ENCODE measurements at regions not wholly inside any gene's neighbourhood (a gene's known extent, or its start where the extent isn't known, plus 50 kb on each side); places are given as distances from the start of the nearest gene placed in this dataset.

DNA sequence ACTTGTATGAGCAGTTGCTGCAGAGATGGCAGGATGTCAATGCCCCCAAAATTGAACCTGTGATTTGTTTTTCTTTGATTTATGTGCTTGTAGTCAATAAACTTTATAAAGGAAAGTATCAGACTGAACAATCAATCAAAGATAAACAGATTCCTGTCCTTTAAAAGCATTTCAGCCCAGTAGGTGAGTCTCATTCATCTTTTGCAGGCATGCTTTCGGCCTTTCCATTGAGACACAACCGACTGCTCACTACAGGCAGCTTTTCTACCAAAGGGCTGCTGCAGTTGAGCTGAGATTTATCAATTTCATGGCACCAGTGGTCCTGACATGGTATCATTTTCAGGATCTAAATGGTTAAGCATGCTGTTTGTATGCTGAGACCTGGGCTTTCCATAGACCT, 513.6 kb upstream of the PTBP2 start:
- no peaks in the 10 kb centered on the region for H3K36me3 Mint-ChIP-seq (ENCODE audit: insufficient read depth, unreplicated experiment)
- DNase-seq: no peak
- intact Hi-C loops (cut with micrococcal nuclease; ENCODE audit: unreplicated experiment): no loop called here
- CTCF ChIA-PET: no interaction called here
- TF ChIP-seq, protein P1, sequence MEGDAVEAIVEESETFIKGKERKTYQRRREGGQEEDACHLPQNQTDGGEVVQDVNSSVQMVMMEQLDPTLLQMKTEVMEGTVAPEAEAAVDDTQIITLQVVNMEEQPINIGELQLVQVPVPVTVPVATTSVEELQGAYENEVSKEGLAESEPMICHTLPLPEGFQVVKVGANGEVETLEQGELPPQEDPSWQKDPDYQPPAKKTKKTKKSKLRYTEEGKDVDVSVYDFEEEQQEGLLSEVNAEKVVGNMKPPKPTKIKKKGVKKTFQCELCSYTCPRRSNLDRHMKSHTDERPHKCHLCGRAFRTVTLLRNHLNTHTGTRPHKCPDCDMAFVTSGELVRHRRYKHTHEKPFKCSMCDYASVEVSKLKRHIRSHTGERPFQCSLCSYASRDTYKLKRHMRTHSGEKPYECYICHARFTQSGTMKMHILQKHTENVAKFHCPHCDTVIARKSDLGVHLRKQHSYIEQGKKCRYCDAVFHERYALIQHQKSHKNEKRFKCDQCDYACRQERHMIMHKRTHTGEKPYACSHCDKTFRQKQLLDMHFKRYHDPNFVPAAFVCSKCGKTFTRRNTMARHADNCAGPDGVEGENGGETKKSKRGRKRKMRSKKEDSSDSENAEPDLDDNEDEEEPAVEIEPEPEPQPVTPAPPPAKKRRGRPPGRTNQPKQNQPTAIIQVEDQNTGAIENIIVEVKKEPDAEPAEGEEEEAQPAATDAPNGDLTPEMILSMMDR (IDR thresholded peaks at IDR 0.05; ENCODE audit: unreplicated experiment): no peak
- H3K9me3 Mint-ChIP-seq (ENCODE audit: low read depth, unreplicated experiment): no peaks in the 10 kb centered on the region
- no peak overlapping the region for H3K27ac Mint-ChIP-seq (ENCODE audit: unreplicated experiment)
- H3K27me3 Mint-ChIP-seq (ENCODE audit: unreplicated experiment): no peaks in the 10 kb centered on the region
- no peak overlapping the region for H3K4me3 Mint-ChIP-seq (ENCODE audit: low read depth, unreplicated experiment)
- H3K4me1 Mint-ChIP-seq (ENCODE audit: low read depth, unreplicated experiment): no peaks in the 10 kb centered on the region
- no TSS peak for BruUV-seq (replicated peaks)

- no peaks in the 10 kb centered on the region for H3K36me3 Mint-ChIP-seq (ENCODE audit: insufficient read depth, unreplicated experiment)
- H3K9me3 Mint-ChIP-seq (ENCODE audit: low read depth, unreplicated experiment): no peaks in the 10 kb centered on the region
- no peak overlapping the region for H3K27ac Mint-ChIP-seq (ENCODE audit: unreplicated experiment)
- intact Hi-C loops (cut with micrococcal nuclease; ENCODE audit: unreplicated experiment): no loop called here
- H3K4me1 Mint-ChIP-seq (ENCODE audit: low read depth, unreplicated experiment): no peaks in the 10 kb centered on the region
- no peaks in the 10 kb centered on the region for H3K27me3 Mint-ChIP-seq (ENCODE audit: unreplicated experiment)
- no peak overlapping the region for H3K4me3 Mint-ChIP-seq (ENCODE audit: low read depth, unreplicated experiment)
- CTCF ChIA-PET: no interaction called here
- DNase-seq: no peak
- TF ChIP-seq, protein P1 (IDR thresholded peaks at IDR 0.05; ENCODE audit: unreplicated experiment): no peak
- no TSS peak for BruUV-seq (replicated peaks)
These were observed 513.2 kb upstream of the PTBP2 start for GRCh38 chr1:96208428-96208827.

DNA sequence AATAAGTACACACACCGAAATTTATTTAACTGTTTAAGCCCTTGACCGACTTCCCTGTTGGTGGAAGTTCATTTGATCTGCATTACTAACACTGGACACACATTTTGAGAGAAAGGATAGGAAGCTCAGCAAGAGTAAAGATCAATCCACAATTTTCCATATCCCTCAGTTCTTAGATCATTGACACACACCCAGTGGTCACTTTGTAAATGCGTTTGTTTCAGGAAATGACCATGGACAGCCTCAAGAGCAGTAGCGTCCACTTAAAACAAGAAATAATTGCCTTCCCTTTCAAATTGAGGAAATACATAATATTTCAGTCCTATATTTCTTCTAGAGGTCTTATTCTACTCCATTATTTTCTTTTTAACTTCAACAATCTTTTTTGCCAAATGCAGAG, 511.5 kb upstream of the PTBP2 start:
- CTCF ChIA-PET: no interaction called here
- intact Hi-C loops (cut with micrococcal nuclease; ENCODE audit: unreplicated experiment): no loop called here
- no peak for DNase-seq
- H3K4me3 Mint-ChIP-seq (ENCODE audit: low read depth, unreplicated experiment): no peak overlapping the region
- no peaks in the 10 kb centered on the region for H3K27me3 Mint-ChIP-seq (ENCODE audit: unreplicated experiment)
- BruUV-seq (replicated peaks): no TSS peak
- TF ChIP-seq, protein P1 (IDR thresholded peaks at IDR 0.05; ENCODE audit: unreplicated experiment): no peak
- no peaks in the 10 kb centered on the region for H3K9me3 Mint-ChIP-seq (ENCODE audit: low read depth, unreplicated experiment)
- no peaks in the 10 kb centered on the region for H3K36me3 Mint-ChIP-seq (ENCODE audit: insufficient read depth, unreplicated experiment)
- H3K27ac Mint-ChIP-seq (ENCODE audit: unreplicated experiment): no peak overlapping the region
- H3K4me1 Mint-ChIP-seq (ENCODE audit: low read depth, unreplicated experiment): no peaks in the 10 kb centered on the region

DNA sequence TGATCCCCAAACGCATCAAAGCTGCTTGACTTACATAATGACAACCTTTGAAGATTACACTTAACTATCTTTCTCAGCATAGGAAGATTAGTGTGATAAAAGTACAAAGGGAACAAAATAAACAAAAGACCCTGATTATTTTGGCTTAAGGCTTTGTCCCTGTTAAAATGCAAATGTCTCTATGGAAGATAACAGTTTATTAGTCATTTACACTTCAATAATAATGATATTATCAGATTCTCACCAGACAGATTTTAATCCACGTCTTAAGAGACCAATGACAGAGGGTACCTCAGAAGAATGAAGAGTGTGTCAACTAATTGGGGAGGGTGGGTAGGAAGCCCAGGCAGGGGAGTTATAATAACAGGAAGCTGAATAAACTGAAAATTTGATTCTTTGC, 510.4 kb upstream of the PTBP2 start:
- Mint-ChIP-seq H3K27ac (ENCODE audit: unreplicated experiment) (no peak overlapping the region), H3K4me1 (ENCODE audit: low read depth, unreplicated experiment) (no peaks in the 10 kb centered on the region), H3K9me3 (ENCODE audit: low read depth, unreplicated experiment) (peaks cover 3% of the 10 kb centered on the region), H3K36me3 (ENCODE audit: insufficient read depth, unreplicated experiment) (no peaks in the 10 kb centered on the region), H3K4me3 (ENCODE audit: low read depth, unreplicated experiment) (no peak overlapping the region), H3K27me3 (ENCODE audit: unreplicated experiment) (no peaks in the 10 kb centered on the region)
- TF ChIP-seq, protein P1 (IDR thresholded peaks at IDR 0.05; ENCODE audit: unreplicated experiment): no peak
- no peak for DNase-seq
- intact Hi-C loops (cut with micrococcal nuclease; ENCODE audit: unreplicated experiment): no loop called here
- BruUV-seq (replicated peaks): no TSS peak
- CTCF ChIA-PET: no interaction called here

GRCh38 chr1:96214982-96215381, 506.6 kb upstream of the PTBP2 start:
- Mint-ChIP-seq H3K27ac (ENCODE audit: unreplicated experiment) (no peak overlapping the region), H3K36me3 (ENCODE audit: insufficient read depth, unreplicated experiment) (no peaks in the 10 kb centered on the region), H3K4me1 (ENCODE audit: low read depth, unreplicated experiment) (no peaks in the 10 kb centered on the region), H3K4me3 (ENCODE audit: low read depth, unreplicated experiment) (no peak overlapping the region), H3K9me3 (ENCODE audit: low read depth, unreplicated experiment) (peaks cover 3% of the 10 kb centered on the region), H3K27me3 (ENCODE audit: unreplicated experiment) (no peaks in the 10 kb centered on the region)
- no TSS peak for BruUV-seq (replicated peaks)
- CTCF ChIA-PET: no interaction called here
- intact Hi-C loops (cut with micrococcal nuclease; ENCODE audit: unreplicated experiment): no loop called here
- DNase-seq: no peak
- TF ChIP-seq, protein P1 (IDR thresholded peaks at IDR 0.05; ENCODE audit: unreplicated experiment): no peak

Data from Calu3 (cell line).